HG03342 (cell line): ENCODE measurements at regions not wholly inside any gene's neighbourhood (a gene's known extent, or its start where the extent isn't known, plus 50 kb on each side); places are given as distances from the start of the nearest gene placed in this dataset.

Experiments used
- ATAC-seq: cut with Tn5 transposase; IDR thresholded peaks from one replicate; pipeline ENCODE4 v1.9.1; 2021; ENCODE audit warnings: mild to moderate bottlenecking, moderate library complexity; ENCODE audit not compliant: unreplicated experiment

DNA sequence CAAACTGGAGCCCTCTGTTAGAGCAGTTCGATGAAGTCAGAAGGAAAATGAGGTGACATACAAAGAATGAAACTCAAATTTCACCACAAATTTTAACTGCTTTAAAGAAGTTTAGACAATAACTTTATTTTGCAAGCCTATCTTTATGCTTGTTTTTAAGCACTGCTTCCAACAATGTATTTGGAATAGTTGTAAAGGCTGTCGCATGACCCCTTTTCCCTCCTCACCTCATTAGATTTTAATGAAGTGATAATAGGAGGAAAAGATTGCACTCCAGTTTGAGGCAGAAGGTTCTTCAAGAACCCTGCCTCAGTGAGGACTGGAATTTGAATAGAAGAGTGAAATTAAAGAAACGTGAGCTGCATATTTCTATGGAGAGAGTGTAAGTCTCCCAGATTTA is 386.1 kb upstream of the NR3C2 start:
- no peak for ATAC-seq

DNA sequence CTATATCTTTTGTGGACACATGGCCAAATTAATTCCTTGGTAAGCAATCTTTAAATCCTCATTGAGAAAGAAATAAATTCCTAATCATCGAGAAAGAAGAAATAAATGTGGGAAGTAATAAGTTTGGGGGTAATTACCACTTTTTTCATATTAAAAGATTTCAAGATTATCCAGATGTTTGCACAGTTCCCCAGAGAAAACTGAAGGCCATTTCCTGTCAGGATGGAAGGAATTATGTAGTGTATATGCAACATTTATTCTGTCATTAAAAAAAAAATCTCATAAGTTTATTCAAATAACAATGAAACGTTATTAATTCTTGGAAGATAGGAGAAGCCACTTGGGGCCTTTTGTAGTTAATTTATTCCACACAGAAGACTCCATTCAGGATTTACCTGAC is 385.6 kb upstream of the NR3C2 start:
- ATAC-seq = no peak

DNA sequence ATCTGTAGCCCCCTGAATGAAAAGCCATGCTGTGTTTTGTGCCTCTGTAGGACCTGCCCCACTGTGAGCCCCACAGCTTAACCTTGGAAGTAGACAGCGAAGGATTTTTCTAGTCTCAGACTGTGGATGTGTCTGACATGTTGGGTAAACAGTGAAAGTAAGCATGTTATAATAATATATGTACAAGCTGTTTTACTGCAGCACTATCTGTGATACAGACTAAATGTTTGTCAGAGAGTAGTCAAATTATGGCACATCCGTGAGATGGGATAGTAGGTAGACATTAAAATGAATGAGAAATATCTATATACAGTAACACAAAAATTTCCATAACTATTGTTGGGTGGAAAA is 381.2 kb upstream of the NR3C2 start:
- no peak for ATAC-seq

DNA sequence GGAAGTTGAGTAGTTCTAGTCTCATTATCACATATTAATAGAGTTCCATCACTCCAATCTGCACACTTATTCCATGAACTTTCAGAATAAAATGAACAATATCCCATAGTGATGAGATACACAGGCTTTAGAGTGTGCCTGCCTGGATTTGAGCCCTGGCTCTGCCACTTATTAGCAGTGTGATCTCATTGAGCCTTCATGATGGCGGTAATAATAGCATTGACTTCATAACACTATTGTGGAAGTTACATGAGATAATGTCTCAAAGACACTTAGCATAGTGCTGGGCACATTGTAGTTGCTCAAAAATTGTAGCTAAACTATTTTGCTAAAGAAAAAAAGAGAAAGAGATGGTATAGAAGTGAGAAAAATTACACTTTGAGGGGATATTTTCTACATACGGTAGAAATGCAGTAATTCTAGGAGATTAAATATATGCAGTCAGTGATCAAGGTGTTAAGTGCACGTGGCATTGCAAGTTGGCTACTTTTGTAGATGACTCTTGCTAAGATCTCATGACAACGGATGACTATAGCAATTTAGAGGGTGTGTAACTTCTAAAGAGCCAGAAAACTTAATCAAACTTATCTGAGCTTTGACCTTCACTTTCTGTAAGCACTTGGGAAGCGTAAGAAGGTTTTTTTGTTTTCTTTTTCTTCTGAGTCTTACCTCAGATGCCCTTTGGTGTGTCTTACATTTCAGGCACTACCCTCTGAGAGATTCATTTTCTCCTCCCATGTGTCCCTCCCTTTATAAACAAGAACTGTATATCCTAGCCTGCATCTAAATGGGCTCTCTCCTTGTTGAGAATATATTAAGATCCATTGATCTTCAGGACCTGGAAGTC is 380.6 kb upstream of the NR3C2 start:
- ATAC-seq = no peak

DNA sequence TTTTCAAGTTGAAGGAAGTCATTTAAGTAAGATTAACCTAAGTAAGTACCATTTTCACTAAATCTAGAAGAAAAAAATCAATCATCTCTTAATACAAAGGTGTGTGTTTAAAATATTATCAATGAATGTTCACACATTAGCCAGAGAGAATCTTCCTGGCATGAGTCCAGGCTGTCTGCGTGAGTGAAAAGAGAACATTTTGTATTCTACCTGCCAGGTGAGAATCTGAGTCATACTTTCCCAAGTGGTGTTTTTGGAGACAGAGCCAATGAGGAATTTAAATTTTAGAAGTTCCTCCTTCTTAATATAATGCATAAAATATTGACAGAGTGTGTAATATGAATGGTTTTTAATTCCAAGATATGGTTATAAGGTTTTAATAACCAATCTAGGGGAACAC is 371.8 kb upstream of the NR3C2 start:
- ATAC-seq = no peak

DNA sequence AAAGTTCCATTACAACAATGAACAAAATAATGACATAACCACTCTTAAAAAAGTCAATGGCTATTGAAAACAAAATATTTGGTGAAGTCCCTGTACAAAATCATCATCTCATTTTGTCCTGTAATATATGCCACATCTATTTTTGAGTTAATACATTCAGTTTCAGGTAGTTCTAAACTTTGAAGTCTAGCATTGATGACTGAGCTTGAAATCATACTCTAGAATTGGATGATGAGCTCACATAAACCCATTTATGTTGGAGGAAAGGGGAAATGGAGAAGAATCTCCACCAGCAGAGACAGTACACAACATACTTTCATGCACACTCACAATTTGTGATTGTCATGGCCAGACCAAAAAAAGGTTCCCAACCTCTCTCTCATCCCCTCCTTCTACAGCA is 371.1 kb upstream of the NR3C2 start:
- ATAC-seq = no peak

DNA sequence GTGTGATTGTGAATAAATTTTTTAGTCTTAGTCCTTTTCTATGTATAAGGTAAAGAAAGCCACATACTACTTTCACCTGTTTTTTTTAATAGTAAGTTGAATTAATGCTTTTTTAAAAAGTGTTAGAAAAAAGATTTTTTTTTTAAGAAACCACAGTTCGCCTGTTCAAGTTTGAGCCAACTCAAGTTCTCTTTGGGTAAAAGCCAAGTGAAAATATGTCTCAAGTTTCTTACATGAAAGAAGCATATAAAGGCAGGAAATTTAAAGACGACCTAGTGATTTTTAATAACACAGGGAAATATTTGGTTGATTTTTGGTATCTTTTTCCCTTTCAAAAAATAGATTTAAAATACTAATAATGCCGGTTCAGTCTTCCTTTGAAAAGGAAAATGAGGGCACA is 369.9 kb upstream of the NR3C2 start:
- ATAC-seq = no peak

DNA sequence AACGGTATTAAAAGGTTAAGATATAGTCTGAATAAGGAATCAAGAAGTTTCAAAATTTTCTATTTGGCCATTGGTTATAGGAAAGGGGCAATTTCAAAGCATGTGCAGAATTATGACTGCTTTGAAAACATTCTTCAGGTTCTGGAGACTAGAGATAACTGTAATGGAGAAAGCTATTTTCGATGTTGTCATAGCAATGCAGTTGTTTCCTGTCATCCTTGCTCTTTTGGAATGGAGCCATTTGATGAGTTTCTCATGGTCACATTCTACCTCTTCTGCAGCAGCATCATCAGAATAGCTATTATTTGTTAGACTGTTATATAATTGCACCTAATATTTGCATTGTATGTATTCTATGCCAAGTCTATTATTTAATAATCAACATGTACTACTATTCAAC is 368.2 kb upstream of the NR3C2 start:
- ATAC-seq = no peak

DNA sequence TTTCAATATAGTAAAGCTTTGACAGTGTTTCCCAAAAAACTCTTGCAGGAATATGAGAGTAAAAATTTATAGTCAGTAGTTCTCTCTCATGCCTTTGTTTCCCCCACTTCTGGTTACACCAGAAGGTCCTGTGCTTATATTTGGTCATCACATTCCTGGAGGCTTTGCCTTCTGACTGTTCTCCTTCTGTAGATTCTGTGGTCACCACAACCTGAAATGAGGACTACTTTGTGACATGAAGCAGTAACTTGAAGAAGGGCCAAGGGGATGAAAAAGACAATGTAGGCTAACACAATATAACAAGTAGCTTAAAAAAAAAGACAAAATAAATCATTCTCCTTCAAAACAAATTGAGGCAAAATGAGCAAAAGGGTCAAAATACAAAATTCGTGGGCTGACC is 366.2 kb upstream of the NR3C2 start:
- no peak for ATAC-seq

DNA sequence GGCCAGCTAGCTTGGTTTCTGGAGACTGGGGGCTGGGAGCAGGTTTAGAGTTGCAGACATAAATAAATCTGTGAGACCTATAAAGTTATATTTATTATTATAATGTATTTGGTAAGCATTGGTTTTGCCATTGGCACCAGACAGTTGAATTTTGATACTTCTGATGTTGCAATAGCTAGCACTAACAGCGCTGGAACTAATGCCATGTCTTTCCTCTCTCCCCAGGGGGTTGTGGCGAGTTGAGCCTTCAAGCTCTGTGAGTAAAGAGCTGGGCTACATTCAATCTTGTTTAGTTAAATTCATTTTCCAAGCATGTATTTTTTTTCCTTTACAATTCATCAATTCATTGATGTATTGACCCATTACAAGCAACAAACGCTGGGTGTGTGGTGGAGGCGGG is 358.7 kb upstream of the NR3C2 start:
- ATAC-seq = no peak

DNA sequence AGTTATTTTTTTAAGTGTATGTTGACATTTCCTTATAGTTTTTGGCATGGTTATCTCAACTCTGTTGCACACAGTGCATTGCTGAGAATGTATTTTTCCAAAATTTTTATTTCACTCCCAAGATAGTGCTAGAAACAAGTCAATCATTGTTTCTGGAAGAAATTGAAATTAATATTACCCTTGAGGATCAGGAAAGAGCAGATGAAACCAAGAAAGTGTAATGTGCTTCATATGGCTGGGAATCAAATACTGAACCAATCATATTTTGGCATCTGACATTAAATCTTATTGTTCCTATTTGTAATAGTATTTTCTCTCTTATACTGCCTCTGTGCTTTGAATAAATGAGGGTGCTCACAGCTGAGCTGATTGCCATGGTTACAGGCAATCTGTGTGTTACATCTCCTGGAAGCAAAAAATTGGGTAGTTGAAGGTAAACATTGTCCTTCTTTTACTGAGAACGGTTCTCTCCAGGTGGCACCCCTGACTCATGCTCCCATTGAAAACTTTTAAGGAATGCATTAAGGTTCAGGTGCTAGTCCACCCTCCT is 358.2 kb upstream of the NR3C2 start:
- no peak for ATAC-seq

DNA sequence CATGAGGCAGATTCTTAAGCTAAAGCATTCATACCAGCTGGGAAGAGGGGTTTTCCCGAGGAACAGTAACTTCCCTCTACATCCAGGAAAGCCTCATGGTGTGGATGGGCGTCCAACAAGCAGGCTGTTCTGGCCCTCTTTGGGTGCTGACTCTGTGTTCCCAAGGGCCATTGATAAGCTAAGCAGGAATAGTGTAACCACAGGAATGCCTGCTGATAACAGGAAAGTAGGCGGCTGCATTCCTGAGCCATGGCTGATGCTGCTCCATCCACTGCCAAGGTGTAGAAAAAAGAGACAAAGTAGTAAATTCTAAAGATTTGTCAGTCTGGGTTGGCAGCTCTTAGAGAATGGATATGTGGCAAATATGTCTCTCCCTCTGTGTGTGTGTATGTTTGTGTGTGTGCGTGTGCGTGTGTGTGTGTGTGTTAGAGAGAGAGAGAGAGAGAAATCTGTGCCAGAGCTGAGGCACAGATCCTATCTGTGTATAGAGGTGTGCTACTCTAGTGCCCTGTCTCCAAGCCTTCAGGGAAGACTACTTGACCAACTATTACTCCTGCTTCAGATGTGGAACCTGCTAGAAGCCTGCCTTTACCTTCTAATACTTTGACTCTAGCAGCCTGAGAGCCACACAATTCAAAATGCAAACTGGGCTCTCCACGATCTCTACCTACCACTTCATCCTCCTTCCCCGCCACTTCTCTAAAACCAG is 353.1 kb upstream of the NR3C2 start:
- no peak for ATAC-seq

DNA sequence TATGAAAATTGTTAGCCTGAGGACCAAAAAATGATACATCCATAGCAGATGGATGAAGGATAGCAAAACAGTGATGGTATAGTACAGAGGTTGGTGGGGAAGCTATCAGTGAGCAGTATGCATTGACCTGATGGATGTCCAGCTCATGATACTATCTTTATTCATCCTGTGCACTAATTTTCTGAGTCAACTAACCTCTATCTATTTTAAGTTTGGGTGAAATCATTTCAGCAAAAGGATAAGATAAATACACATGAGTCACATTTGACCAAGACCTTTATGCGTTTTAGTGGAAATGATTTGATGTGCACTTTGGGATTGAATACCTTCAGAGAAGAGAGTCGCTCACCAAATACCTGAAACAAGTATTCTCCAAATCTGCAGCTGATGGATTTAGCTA is 351.0 kb upstream of the NR3C2 start:
- no peak for ATAC-seq

DNA sequence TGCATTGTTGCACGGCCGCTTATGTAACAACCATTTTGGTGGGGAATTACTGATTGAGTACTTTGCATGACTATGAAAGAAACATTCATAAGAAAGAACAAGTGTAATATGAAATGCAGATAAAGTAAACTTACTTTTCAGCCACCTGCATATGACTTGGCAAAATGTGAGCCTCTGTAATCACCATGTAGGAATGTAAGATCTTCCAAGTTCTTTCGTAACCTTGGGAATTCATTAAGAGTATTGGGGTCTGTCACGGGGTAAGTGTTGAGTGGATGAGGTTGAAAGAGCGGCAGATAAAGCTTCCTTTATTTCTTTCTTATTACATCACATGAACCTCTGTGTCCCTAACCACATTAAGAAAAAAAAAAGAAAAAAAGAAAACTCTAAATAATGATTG is 348.5 kb upstream of the NR3C2 start:
- no peak for ATAC-seq

DNA sequence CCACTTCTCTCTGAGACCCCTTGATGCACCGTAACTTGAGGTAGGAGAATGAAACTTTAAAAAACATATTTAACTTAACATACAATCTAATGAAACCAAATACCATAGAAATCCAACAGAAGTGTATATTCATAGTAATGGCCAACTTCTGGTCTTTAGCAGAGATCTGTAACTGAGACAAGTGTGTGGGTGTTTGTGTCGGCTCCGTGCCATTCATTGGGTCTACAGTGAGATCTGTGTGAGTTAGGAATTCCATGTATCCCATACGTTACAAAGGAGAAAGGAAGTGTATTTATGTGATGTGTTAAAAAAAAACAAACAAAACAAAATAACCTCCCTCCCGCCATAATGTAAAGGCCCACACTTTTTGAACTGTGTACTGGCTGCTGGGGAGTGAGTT is 348.0 kb upstream of the NR3C2 start:
- ATAC-seq = no peak

DNA sequence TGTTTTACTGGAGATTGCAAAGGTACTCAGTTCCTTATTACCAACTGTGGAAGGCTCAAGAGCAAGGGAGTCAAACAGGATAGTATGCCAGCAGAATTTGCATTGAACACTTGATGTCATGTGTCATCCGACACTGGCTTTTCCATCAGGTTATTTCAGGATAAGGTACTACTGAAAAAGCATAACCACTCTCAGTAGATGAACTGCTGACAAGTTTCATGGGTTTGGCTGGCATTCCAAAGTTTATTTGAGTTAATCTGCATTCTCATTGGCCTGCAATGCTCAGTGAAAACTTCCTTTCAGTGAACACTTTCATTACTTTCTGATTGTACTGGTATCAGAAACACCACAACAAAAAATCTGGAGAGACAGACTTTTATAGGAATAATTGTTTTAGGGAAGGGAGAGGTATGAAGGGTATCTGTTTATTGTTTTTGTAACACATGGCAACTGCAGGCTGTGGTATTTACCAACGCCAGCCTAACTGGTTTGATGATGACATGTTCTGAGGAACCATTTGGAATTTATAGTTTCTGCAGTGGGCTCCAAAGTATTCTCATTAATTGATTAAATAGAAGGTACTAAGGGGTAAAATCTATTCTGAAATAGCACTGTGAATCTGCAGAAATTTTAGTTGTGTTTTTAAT is 345.7 kb upstream of the NR3C2 start:
- no peak for ATAC-seq

DNA sequence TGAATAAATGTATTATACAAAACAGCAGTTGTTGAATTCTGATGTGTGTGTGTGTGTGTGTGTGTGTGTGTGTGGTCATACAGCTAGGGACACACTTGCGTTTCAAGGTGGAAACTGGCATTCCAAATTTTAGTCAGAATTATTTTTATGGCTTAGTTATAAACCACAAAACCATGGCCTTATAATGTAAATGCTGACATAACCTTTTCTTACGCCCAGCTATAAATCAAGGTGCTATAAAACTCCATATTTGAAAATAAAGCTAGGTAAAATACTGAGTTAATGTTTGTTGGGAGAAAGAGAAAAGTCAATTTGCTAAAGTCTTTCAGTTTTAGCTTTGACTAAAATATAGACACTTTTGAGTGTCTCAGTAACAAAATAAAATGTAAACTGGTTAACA is 345.1 kb upstream of the NR3C2 start:
- no peak for ATAC-seq

DNA sequence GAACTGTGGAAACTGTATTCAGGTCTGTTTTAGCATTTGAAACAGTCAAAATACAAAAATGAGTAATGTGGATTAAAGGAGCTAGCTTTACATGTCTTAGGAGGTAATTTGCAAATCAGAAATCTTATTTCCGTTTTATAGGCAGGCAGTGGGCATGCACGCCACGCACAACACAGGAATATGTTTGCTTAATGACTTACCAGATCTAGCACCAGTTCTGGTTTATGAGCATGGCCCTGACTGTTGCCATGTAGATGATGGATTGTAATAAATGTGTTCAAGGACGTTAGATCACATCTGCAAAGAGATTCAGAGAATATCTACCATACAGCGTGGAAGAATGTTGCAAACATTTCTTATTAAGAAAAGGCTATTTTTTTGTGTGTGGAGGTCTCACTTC is 344.5 kb upstream of the NR3C2 start:
- no peak for ATAC-seq

DNA sequence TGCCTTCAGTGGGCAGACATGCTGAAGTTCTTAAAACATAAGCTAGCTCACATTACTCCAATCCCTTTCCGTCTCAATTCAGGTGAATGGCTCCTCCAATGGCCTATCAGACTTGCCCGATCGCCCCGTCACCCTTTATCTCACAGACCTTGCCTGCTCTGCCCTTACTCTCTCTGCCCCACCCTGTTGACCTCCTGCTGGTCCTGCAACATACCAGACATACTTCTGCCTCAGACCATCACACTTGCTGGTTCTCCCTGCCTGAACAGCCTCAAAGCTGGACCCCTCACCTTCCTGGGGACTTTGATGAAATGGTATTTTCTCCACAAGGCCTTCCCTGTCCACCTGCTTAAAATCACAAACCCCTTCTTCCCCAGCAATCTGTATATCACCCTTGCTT is 340.1 kb upstream of the NR3C2 start:
- ATAC-seq = no peak

DNA sequence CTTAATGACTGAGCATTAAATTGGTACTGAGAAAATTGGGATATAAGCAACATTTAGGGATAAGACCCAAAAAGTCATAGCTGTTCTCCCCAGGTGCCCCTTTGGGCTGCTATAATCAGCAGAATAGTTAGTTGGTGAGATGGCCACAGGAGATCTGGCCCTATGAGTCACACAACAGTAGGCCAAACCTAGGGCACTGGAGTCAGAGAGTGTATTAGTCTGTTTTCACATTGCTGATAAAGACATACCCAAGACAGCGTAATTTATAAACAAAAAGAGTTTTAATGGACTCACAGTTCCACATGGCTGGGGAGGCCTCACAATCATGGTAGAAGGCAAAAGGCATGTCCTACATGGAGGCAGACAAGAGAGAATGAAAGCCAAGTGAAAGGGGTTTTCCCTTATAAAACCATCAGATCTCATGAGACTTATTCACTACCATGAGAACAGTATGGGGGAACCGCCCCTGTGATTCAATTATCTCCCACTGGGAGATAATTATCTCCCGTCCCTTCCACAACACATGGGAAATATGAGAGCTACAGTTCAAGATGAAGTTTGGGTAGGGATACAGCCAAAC is 338.3 kb upstream of the NR3C2 start:
- ATAC-seq = no peak

DNA sequence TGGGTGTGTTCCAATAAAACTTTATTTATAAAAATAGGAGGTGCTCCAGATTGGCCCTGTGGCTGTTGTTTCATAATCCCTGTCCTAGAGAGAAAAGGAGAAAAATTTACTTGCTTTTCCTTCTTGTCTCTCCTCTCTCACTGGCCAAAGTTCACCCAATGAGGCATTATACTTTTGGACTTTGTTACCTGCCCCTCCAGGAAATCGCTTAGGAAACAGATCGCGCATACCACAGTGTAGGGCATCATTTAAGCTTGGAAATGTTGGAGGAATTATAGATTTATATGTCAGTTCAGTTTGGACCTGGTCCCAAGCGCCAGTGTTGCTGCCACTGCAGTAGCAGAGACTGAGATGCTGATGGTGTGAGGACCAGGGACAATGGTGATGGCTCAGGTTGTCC is 337.6 kb upstream of the NR3C2 start:
- no peak for ATAC-seq
